Endometrial microvascular endothelial cells (primary cell): ENCODE measurements at regions not wholly inside any gene's neighbourhood (a gene's known extent, or its start where the extent isn't known, plus 50 kb on each side); places are given as distances from the start of the nearest gene placed in this dataset.
"Not testable (repeated sequence)": the region's sequence is repeated elsewhere in the genome, so short reads cannot be mapped to it uniquely, and the experiment has no call there.

Experiments
- in situ Hi-C: cut with HindIII; loops from 2 replicates; pipeline ENCODE4 v1.10.0; 2017; ENCODE audit warnings: low sequenced_read_pairs, low pct_unique_long_range_greater_than_20kb; ENCODE audit errors: inconsistent ontology term

DNA sequence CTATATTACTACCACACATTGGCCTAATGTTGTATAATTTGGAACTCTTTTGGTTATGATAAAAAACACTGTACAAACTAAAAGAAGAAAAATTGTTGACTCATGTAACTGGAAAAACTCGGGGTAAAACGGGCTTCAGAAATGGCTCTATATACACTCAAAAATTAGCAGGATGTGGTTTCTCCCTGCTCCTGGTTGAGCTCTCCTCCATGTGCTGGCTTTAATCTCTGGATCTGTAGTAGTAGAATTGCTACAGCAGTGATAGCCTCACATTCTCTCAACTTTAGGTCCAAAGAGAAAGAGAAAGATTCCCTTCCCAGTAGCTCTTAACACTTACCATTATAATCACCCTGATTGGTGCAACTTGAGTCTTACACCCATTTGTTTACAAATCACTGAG, 274.9 kb upstream of the GALNT5 start:
- in situ Hi-C loops, result no loop called here

DNA sequence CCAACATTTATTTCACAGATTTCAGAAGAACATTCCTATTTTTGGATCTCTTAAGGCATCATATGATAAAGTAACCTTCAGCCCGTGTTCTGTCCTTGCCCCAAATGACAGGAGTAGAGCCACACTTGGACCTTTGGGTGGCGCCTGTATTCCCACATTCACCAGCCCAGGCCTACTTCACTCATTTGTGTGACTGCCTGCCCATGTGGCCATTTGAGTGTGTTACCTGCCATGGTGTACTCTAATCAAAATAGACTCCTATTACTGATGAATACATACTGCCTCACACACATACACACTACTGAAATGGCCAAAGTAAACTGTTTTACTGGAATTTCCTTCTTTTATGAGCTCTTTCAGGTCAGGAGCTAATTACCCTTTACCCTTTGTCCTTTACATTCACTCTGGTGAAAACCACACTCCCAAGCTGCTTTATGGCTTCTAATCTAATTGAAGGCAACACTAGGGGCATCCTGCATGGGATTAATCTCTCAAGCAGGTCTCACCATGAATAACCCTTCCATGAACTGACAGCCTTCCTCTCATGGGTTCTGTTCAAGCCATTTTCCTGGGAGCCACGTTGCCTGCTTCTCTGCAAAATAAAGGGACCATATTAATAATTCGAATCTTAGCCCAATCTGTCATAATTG, 271.0 kb upstream of the GALNT5 start:
- in situ Hi-C loops, result no loop called here

DNA sequence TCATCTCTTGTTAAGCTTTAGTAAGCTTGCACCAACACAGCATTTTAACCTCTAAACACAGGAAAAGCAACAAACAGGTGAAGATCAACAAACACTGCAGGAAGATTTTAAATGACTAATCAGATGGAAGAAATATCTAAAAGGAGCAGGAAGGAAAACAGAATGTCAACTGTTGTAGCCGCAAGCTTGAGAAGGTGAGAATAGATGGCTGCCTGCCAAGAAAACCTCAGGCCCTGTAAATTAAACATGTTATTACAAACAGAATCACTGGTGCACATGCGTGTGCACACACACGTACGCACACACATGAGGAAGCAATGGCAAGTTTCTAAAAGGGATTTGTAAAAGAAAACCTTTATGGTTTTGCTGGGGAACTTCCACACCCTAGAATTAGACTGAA, 257.8 kb upstream of the GALNT5 start:
- in situ Hi-C loops, result no loop called here

DNA sequence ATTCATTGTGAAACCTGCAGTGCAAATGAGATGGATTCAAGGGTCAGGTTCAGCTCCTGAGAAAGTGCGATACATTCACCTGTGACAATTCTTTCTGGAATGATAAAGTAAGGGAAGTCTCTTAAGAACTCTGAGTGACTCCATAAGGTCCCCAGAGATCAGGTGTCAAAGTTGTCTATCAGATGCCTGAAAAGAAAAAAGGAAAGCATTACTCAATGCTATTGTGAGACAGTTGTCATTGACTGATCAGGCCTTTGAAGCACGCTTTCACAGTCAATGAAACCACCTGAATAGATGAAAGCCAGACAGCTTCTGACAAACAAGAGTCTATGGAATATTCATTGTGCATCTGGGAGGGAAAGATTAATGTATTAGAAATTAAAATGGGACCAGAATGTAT, 252.7 kb upstream of the GALNT5 start:
- in situ Hi-C loops, result no loop called here

DNA sequence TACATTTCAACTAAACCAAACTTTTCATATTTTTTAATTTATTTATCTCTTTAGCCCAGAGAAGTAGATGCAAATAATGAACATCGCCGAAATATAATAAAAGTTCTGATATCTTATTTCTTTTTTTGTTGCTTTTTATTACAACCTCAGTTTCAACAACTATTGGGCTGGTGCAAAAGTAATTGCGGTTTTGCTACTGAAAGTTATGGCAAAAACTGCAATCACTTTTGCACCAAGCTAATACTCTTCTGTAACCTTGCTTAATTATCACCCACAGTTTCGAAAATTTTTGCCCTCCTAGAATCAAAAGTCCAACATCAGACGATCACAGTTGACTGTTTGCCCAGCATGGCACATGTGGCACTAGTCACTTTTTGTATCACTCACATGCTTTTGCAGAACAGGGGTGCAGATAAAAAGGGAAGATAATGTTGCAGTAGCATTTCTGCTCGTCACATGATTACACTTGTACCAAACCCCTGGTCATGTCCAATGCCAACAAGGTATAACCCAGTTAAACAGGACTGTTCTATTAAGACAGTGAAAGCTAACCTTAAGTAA, 242.4 kb upstream of the GALNT5 start:
- in situ Hi-C loops, result no loop called here

DNA sequence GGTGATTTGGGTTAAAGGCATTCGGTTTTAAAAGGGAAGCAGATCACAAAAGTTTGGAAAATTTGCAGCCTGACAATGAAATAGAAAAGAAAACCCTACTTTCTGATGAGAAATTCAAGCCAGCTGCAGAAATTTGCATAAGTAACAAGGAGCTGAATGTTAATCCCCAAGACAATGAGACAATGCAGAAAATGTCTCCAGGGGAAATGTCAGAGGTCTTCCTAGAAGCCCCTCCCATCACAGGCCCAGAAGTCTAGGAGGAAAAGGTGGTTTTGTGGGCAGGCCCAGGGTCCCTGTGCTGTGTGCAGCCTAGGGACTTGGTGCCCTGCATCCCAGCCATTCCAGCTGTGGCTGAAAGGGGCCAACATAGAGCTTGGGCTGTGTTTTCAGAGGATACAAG, 234.2 kb upstream of the GALNT5 start:
- in situ Hi-C loops, result not testable (repeated sequence)

DNA sequence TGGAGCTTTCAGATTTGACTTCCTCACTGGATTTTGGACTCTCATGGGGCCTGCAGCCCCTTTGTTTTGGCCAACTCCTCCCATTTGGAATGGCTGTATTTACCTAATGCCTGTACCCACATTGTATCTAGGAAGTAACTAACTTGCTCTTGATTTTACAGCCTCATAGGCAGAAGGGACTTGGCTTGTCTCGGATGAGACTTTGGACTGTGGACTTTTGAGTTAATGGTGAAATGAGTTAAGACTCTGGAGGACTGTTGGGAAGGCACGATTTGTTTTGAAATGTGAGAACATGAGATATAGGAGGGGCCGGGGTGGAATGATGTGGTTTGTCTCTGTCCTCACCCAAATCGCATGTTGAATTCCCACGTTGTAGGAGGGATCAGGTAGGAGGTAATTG, 233.4 kb upstream of the GALNT5 start:
- in situ Hi-C loops, result no loop called here

DNA sequence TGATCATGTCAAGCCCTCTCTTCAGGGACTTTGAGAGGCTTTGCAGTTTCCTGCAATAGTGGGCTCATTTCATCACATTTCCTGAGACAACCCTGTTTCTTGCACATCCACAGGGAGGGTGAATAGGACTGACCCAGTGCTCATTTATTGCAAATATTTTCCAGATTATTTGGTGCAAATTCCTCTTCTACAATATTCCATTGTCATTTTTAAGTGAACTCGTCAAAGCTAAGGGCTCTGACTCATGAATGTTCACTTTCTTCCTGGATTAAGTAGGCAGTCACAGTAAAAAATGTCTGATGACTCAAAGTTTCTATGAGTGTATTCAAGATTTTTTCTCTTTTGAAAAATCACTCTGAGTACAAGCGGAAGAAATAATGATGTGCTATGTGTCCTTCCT, 225.5 kb upstream of the GALNT5 start:
- in situ Hi-C loops, result no loop called here

DNA sequence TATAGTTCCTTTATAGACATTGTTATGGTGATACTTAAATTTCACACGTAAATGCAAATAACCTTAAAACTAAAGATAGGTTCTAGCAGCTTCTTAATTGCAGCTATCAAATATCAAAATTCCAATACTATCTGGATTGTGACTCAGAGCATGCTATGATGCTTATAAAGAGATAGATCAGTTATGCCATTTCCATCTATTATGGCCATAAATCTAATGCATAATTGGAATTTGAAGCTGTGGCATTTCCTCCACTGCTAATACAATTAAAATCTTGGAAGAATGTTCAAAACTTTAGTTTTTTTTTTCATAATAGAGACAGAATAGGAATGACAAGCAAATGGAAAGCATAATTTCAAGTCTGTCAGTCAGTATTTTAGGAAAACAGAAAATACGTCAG, 220.8 kb upstream of the GALNT5 start:
- in situ Hi-C loops, result no loop called here

DNA sequence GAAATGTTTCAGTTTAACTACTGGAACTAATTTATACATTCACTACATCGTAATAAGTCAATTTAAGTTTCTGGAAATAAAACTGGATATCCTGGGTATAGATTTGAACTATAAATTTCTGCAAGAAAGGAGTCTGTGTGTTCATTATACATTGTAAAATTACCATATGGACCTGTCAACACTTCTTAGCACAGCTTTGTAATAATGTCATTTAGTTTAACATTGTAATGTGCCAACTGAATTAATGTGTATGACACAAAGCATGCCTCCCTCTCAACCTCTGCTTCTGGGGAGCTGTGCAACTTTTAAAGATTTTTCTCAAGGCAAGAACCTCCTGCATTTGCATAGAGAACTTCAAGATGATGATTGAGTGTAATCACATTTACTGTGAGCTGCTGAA, 213.7 kb upstream of the GALNT5 start:
- in situ Hi-C loops, result no loop called here

DNA sequence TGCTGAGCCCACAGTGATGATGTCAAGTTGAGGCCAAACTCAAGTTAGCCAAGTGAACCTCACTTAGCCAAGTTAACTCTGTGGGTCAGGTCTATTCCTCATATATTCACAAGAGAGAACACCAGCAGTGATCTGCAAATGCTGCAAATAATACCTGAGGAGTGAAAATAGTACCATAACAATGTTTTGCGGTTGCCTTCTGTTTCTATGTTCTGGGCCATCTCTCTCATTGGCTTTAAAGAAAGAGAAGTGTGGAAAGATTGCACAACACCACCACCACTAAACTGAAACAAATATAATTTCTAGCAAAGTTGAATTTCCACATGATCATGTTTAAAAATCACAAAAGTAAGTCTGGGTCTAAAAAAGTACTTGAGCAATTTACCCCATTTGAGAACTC, 211.1 kb upstream of the GALNT5 start:
- in situ Hi-C loops, result no loop called here

DNA sequence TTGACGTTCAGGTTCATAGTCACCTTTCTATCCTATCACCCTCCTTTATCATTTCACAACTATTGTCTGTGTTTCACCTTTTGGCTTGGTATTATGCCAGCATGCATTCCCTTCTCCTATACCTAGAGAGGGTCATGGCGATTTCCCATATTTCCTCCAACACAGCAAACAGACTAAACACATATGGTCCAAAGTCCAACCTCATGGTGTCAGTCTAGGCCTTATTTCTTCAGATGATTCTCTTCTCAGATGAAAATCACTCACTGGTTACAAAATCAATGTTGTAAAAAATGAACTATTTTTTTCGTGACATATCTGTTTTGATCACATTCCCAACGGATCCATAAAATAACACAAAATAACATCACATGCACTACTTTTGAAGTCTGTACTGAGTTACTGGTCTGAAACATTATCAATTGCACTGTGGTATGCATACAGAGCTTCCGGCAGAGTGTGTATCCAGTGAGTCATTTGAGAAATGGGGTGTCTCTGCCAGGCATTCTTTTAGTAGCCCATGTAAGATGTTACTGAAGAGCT, 204.8 kb upstream of the GALNT5 start:
- in situ Hi-C loops, result no loop called here

DNA sequence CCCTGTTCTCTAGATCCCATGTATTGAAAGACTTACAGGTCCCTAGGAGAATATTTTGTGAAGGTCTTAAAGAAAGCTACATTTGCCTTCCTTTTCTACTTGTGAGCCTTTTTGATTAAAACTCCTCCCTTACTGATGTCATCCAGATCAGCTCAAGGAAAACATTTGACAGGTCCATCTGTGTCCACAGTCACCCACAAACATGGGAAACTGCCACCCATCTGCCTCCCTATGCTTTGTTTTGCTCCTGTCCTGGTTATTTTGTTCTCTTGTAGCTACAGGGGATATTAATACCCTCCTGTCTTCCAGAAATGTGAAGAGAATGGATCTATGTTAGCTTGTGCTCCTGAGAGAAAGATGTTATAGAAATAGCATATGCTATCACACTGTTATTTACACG, 203.6 kb upstream of the GALNT5 start:
- in situ Hi-C loops, result no loop called here

DNA sequence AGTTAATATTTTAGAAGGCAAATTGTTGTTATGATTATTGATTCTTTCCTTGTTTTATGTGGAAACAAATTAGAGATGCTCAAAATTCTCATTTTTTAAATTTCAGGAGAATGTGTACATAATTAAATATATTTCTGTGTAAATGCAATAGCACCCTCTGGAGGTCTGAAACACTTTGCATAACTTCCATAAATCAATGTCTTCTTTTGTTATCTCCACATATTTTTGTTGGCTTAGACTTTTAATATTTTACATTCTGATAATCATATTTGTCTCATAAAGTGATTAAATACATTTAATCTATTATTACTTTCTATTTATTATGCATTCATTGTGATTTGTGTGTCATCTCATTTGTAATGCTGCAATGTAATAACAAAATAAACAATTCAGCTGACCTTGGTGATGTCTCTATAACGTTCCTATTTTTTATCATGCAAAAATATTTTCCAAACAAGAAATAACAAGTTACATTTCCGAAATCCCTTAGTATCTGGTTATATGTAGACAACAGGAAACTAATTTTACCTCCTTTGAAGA, 201.8 kb upstream of the GALNT5 start:
- in situ Hi-C loops, result no loop called here

DNA sequence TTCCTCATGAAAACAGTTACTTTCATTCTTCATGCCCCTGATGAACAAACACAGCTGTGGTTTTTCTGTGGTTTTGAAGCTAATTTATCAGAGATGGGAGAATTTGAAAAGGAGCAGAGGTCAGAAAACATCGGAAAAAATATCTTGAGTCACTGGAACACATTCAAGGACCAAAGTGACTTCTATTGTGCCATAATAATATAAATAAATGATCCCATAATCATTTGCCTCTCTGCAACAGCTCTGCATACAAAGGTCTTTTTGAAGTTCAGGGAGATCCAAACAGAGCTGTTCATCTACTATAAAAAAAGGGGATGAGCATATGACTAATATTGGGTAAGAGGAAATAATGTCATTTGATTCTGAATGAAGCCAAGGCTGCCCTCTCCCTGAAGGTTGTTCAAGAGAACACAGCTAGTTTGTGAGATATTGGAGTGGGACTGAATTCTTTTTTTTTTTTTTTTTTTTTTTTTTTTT, 201.3 kb upstream of the GALNT5 start:
- in situ Hi-C loops, result no loop called here

DNA sequence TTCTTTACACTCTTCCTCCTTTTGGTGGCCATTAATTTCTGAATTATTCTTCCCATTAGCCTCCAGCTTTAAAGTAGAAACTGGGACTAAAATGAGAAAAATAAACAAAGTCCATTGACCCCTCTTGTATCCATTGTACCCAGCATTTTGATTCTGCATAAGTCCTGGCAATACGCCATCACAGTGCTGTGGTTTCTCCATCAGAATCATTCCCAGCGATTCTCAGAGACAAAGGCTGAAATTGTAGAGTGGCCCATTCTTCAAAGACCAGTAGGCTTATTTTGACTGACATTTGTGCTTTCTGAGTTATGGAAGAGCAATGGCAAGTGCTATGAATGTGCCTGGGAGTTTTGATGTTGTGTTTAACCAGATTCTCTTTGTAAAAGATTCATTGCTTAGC, 199.3 kb upstream of the GALNT5 start:
- in situ Hi-C loops, result no loop called here

DNA sequence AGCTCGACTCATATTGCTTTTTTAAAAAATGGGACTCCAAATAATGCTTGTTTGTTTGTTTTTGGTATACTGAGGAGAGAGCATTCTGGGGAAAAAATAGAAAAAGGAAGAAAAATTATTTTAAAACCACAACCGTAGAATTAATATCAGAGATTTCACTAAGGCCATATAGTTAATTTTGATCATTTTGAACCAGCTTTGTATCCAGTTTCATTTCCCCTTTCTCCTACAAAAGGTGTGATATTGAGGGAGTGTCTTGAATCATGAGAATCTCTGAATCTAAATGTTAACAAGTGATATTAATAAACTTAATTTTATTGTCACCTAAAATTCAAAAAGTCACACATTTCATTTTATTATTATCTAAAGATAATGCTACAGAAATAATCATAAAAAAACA, 198.5 kb upstream of the GALNT5 start:
- in situ Hi-C loops, result no loop called here

DNA sequence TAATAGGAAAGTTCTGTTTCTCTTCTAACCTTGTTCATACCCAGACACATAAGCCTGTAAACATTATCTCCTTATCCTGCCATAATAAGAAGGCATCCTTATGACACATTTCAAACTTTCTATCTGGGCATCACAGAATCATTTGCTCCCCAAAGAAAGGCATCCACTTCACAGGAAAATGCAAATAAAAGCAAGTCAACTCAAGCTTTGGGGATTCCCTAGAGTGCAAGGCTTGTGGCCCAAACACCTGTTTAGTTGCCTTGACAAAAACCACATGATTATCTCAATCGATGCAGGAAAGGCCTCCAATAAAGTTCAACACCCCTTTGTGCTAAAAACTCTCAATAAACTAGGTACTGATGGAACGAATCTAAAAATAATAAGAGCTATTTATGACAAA, 195.7 kb upstream of the GALNT5 start:
- in situ Hi-C loops, result no loop called here

DNA sequence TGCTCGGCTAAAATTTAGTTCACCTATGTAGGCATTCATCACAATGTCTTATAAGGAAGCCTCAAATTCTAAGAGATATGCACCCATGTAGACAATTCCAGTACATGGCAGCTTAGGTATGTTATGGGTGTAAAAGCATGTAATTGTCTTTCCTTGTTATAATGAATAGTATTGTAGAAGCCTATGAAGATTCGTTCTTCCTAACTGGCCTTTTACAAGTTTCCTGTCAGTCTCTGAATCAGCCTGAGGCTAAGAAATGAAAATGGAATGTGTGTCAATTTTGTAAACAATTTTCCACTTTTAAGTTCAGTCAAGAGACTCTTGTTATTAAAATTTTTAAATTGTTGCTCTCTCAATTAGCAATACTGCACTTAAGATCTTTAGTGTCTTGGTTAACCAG, 189.9 kb upstream of the GALNT5 start:
- in situ Hi-C loops, result no loop called here

DNA sequence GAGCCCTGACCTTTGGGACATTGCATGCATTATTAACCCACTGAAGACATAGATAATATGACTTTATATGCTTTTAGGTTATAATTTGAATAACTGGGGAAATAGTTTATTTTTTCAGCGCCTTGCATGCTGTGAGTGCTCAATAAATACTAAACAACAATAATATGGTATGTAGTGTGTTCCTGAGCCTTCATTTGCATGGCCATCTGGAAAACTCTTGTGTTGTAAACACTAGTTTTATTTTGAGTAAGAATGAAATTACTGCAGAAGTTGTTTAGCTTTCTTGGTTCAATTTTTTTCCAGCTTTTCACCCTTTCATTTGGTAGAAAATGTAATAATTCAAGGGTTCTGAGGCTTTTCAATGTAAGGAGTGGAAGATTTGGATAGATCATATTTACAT, 189.3 kb upstream of the GALNT5 start:
- in situ Hi-C loops, result no loop called here

DNA sequence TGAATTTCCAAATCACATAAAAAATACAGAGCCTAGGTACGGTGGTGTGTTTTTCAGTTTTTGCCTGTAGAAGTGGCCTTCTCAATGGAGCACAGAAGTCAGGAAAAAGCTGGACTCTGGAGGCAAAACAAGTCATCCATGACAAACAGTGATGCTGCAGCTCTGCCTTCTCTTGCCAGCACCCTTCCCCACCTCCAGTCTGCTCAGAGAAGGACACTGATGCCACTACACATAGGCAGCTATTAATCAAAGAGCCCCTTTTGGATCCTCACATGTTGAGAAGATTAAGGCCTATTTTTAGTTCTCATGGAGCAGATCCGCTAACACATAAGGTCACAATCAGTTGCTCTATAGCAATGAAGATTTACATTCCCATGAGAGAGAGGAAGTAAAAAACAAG, 181.6 kb upstream of the GALNT5 start:
- in situ Hi-C loops, result no loop called here
